GM19043 (cell line): ENCODE measurements at regions not wholly inside any gene's neighbourhood (a gene's known extent, or its start where the extent isn't known, plus 50 kb on each side); places are given as distances from the start of the nearest gene placed in this dataset.

Source experiments
- ATAC-seq: cut with Tn5 transposase; IDR thresholded peaks from one replicate; pipeline ENCODE4 v1.9.1; 2021; ENCODE audit warnings: low read depth; ENCODE audit not compliant: unreplicated experiment

DNA sequence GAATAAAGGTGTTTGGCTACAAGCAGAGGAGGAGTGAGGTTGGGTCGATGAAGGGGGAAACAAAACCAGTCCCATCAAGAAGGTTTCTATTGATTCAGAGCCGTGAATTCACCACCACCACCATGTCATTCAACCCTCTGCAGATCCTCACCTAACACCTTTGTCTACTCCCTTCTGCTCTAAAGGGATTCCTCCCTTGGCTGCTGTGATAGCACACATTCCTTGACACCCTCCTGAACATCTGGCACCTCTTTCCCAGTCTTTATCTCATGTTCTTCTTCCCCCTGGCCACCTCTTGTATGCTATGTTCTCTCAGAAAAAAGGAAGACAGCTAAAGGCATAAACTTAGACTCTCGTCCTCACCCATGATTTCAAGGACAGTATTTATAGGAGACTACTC is 318.0 kb downstream of the GPAM start:
- no peak for ATAC-seq

GRCh38 chr10:111871458-111871857 is 312.1 kb downstream of the GPAM start:
- no peak for ATAC-seq

GRCh38 chr10:111872591-111872990 is 311.0 kb downstream of the GPAM start:
- no peak for ATAC-seq

DNA sequence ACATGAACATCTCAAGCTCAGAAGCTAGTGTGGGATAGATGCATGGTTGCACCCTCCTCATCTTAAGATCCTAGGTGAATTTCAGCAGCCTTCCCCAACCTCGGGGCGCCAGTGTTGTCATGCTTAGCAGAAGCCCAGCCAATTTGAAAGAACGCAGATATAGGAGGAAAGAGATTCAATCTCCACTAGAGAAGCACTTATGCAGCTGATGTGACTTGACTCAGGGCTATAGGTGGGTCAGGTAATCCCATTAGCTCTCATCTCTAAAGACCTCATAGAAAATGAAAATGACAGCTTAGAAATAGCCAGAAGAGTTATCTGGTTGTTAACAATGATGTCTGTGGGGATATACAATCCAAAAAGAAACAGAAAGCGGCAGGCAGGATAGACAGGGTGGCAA is 310.5 kb downstream of the GPAM start:
- no peak for ATAC-seq

GRCh38 chr10:111873621-111874135 is 309.9 kb downstream of the GPAM start:
- ATAC-seq = no peak

GRCh38 chr10:111874576-111874975 is 309.0 kb downstream of the GPAM start:
- ATAC-seq = no peak

- no peak for ATAC-seq
Observed at GRCh38 chr10:111875725-111876124, 307.8 kb downstream of the GPAM start.

DNA sequence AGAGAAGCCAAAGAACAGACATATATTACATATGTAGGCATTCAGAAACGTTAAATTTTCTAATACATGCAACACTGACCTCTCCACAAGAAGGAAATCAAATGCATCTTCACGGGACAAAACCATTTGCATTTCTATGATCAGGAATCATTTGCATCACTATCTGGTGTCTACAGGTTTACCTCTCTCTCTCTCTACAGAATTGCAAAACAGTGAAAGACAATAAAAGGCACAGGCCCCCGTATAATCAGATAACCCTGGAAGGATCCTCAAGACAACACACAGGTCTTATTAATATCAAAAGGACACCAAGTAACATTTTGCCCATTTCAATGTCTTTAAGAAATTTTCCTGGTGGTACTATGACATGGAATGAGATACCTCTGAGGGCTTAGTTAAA is 306.3 kb downstream of the GPAM start:
- ATAC-seq = no peak

- ATAC-seq = no peak
Observed at GRCh38 chr10:111879969-111880368, 303.6 kb downstream of the GPAM start.

- ATAC-seq = no peak
Observed at GRCh38 chr10:111885046-111885445, 298.5 kb downstream of the GPAM start.

DNA sequence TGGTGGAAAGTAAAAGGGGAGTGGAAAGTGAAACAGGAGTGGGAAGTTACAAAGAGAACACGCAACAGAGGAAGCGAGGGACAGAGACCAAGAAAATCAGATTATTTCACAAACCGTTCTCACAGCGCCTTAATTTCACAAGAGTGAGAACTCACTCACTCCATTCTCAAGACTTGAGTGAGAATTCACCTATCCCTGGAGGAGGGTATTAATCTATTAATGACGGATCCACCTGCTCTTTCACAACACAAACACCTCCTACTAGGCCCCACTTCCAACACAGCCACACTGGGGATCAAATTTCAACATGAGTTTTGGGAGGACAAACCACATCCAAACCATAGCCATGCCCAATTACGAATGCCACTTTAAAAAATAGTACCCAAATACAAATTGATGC is 297.6 kb downstream of the GPAM start:
- no peak for ATAC-seq

DNA sequence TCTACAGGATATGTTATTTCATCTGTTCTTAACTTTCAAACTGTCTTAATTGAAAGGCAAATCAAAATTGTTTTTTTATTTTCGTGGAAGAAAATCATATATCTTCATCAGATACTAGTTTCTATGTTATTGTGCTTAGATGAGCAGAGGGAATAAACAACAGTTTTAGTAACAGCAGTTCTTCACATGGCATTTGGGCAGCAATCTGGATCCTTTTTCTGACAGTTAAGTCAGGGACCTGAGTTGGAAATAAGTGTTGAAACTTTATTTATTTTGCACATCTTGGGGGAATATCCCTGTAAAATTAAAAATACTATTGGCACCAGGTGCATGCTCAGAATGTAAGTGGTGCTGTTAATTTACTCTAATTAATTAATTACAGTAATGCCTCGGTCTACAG is 296.3 kb downstream of the GPAM start:
- no peak for ATAC-seq

- ATAC-seq = no peak
Observed at GRCh38 chr10:111890046-111890445, 293.5 kb downstream of the GPAM start.

GRCh38 chr10:111916011-111916410 is 267.6 kb downstream of the GPAM start:
- no peak for ATAC-seq

DNA sequence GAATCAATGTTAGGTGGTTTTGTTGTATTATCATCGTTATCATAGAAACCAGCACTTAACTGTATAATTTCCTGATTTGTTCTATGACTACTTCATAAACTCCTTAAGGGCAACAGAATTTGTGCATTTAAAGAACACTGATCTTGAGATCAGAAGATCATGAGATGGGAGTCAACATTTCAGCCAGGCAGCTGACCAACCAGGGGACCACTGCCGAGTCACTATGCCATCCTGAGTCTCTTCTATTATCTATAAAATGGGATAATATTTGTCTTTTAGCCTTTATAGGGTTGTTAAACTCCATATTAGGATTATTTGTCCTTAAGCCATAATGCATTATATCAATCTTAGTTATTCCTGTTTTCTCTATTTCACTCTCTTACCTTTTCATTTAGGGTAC is 261.7 kb downstream of the GPAM start:
- ATAC-seq = no peak

GRCh38 chr10:111923032-111923431 is 260.5 kb downstream of the GPAM start:
- no peak for ATAC-seq

GRCh38 chr10:111926286-111926685 is 257.3 kb downstream of the GPAM start:
- ATAC-seq = no peak

DNA sequence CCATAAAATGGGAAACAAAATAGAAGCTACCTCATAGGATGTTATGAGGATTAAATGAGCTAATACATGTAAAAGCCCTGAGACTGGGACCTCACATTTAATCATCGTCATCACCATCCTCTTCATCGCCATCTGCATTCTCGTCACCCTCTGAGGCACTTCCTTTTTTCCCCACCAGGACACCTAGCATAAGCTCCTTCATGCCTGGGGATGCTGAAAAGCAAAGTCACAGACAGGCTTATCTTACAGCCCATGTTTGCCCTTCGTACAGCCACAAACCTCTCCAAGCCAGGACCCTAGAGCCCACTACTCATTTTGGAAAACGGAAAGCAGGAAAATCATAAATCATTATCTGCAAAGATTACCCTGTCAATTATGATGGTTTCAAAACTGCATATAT is 249.6 kb downstream of the GPAM start:
- no peak for ATAC-seq

DNA sequence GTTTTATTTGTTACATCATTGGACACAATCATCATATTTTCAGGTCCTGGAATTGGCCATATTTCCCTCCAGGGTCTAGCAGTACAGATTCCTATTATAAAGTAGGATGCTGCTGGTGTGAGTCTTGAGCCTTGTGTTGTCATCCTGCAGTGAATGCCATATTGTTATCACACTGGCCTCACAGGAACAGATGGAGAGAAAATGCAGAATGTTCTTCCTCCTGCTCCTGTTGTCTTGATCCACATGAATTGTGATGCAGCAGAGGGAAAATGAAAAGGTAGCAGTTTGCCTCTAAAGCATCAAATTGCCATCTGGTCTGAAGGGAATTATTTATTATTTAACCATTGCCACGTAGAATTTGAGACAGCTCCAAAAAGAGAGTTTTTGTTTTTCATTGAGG is 248.6 kb downstream of the GPAM start:
- ATAC-seq = no peak

- no peak for ATAC-seq
Observed at GRCh38 chr10:111936143-111936542, 247.4 kb downstream of the GPAM start.

GRCh38 chr10:111944331-111944730 is 239.2 kb downstream of the GPAM start:
- no peak for ATAC-seq

DNA sequence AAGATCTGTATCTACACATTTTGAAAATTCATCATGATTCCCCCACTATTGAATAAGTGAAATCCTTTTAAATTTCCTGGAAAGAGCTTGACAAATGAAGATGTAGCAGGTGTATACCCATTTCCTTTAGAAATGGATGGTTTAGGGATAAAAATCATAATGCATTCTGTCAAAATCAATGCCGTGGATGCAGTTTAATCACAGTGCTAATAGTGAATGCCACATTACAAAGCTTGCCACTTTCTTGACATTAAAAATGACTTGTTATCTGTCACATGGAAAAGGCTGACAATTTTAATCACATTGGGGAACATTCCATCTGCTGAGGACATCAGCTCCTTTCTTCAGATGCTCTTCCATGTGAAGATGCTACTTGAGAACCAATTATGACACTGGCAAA is 229.6 kb downstream of the GPAM start:
- ATAC-seq = no peak

DNA sequence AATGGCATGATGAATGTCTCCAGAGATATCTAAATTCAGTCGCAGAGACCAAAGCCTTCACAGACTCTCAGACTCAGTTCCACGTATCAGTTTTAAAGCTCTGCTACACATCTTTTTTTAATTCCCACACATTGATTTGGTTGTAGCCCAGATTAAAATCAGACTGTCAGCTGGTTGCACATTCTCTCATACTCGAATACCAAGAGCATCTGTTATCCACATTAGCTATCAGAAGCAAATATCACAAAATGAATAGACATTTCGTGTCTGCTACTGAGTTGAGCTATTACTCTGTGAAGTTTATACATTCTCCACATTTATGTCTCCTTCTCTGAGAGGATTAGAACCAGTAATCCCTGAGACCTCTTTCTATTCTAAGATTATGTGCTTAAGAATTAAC is 229.2 kb downstream of the GPAM start:
- no peak for ATAC-seq
